ENCODE measurements at regions not wholly inside any gene's neighbourhood (a gene's known extent, or its start where the extent isn't known, plus 50 kb on each side); places are given as distances from the start of the nearest gene placed in this dataset.

- Histone ChIP-seq H2AFZ (ENCODE audit: low read depth, low read length, severe bottlenecking) (no peak overlapping the region), H3K27me3 (ENCODE audit: low read length) (no peaks in the 10 kb centered on the region), H3K9me2 (replicated peaks; ENCODE audit: insufficient read depth, low read length) (no peaks in the 10 kb centered on the region), H3K79me2 (ENCODE audit: insufficient read depth, low read length) (no peaks in the 10 kb centered on the region), H3K9ac (ENCODE audit: low read length) (no peak overlapping the region), H3K9me3 (ENCODE audit: insufficient read depth, low read length) (no peaks in the 10 kb centered on the region), H3K36me3 (ENCODE audit: low read length) (no peaks in the 10 kb centered on the region), H3K4me2 (ENCODE audit: low read depth, low read length, poor library complexity, severe bottlenecking) (no peak overlapping the region), H4K20me1 (ENCODE audit: low read depth, low read length) (no peaks in the 10 kb centered on the region), H3K27ac (ENCODE audit: low read depth, low read length) (no peak overlapping the region), H3K4me3 (ENCODE audit: insufficient read depth, low read length, poor library complexity, severe bottlenecking) (no peak overlapping the region), H3F3A (ENCODE audit: insufficient read depth) (no peaks in the 10 kb centered on the region)
- TF ChIP-seq CTCF (IDR thresholded peaks at IDR 0.05; ENCODE audit: insufficient read depth, low read length, poor library complexity, severe bottlenecking) (no peak), EZH2phosphoT487 (conservative IDR thresholded peaks at IDR 0.05; ENCODE audit: low read length) (no peak)
Observed at GRCh38 chr11:70547386-70547785, 149.1 kb downstream of the CTTN start.

GRCh38 chr11:70547821-70548670, 149.7 kb downstream of the CTTN start:
- Histone ChIP-seq H3F3A (ENCODE audit: insufficient read depth) (no peaks in the 10 kb centered on the region), H3K36me3 (ENCODE audit: low read length) (no peaks in the 10 kb centered on the region), H3K27ac (ENCODE audit: low read depth, low read length) (no peak overlapping the region), H3K9me3 (ENCODE audit: insufficient read depth, low read length) (no peaks in the 10 kb centered on the region), H3K27me3 (ENCODE audit: low read length) (no peaks in the 10 kb centered on the region), H4K20me1 (ENCODE audit: low read depth, low read length) (no peaks in the 10 kb centered on the region), H3K4me2 (ENCODE audit: low read depth, low read length, poor library complexity, severe bottlenecking) (no peak overlapping the region), H3K9me2 (replicated peaks; ENCODE audit: insufficient read depth, low read length) (no peaks in the 10 kb centered on the region), H3K79me2 (ENCODE audit: insufficient read depth, low read length) (no peaks in the 10 kb centered on the region), H2AFZ (ENCODE audit: low read depth, low read length, severe bottlenecking) (no peak overlapping the region), H3K4me3 (ENCODE audit: insufficient read depth, low read length, poor library complexity, severe bottlenecking) (no peak overlapping the region), H3K9ac (ENCODE audit: low read length) (no peak overlapping the region)
- TF ChIP-seq CTCF (IDR thresholded peaks at IDR 0.05; ENCODE audit: insufficient read depth, low read length, poor library complexity, severe bottlenecking) (no peak), EZH2phosphoT487 (conservative IDR thresholded peaks at IDR 0.05; ENCODE audit: low read length) (no peak)

DNA sequence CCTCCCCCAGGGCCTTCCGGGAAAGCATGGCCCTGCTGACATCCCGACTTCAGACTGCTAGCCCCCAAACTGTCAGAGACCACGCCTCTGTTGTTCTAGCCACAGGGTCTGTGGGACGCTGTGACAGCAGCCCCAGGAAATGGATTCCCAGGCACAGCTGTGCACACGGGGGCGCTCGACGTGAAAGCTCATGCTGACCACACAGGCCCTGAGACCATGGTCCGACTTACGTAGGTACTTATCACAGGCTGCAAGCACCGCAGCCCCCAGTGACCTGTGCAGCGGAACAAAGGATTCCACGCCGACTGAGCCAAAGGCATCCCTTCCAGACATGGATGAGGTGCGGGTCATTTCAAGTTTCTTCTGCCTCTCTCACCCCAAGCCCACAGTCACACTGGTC, 150.6 kb downstream of the CTTN start:
- no peak overlapping the region for H3K4me3 ChIP-seq (ENCODE audit: insufficient read depth, low read length, poor library complexity, severe bottlenecking)
- H3K36me3 ChIP-seq (ENCODE audit: low read length): no peaks in the 10 kb centered on the region
- no peak overlapping the region for H3K4me2 ChIP-seq (ENCODE audit: low read depth, low read length, poor library complexity, severe bottlenecking)
- no peak for TF ChIP-seq EZH2phosphoT487 (conservative IDR thresholded peaks at IDR 0.05; ENCODE audit: low read length)
- no peaks in the 10 kb centered on the region for H3K27me3 ChIP-seq (ENCODE audit: low read length)
- H4K20me1 ChIP-seq (ENCODE audit: low read depth, low read length): no peaks in the 10 kb centered on the region
- no peaks in the 10 kb centered on the region for H3F3A ChIP-seq (ENCODE audit: insufficient read depth)
- H3K27ac ChIP-seq (ENCODE audit: low read depth, low read length): no peak overlapping the region
- H3K79me2 ChIP-seq (ENCODE audit: insufficient read depth, low read length): no peaks in the 10 kb centered on the region
- H3K9ac ChIP-seq (ENCODE audit: low read length): no peak overlapping the region
- no peak overlapping the region for H2AFZ ChIP-seq (ENCODE audit: low read depth, low read length, severe bottlenecking)
- no peaks in the 10 kb centered on the region for H3K9me3 ChIP-seq (ENCODE audit: insufficient read depth, low read length)
- no peaks in the 10 kb centered on the region for H3K9me2 ChIP-seq (replicated peaks; ENCODE audit: insufficient read depth, low read length)

DNA sequence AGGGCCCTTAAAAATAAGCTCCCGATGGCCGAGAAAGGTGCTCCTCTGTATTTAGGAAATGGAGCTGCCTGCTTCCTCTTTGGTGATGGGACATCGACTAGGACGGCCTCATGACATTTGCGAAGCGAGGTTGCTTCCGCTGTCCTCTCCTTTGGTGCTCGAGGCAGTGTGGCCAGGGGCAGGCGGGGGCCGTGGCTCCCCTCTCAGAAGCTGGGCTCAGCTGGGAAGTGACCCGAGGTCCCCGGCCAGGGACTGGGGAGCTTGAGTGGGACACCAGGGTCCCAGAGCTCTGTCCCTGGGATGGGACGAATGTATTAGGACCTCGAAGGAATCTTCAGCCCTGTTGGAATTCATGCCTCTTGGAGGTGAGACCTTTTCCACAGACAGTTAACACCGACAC, 151.1 kb downstream of the CTTN start:
- no peak overlapping the region for H2AFZ ChIP-seq (ENCODE audit: low read depth, low read length, severe bottlenecking)
- no peaks in the 10 kb centered on the region for H4K20me1 ChIP-seq (ENCODE audit: low read depth, low read length)
- no peaks in the 10 kb centered on the region for H3K27me3 ChIP-seq (ENCODE audit: low read length)
- TF ChIP-seq EZH2phosphoT487 (conservative IDR thresholded peaks at IDR 0.05; ENCODE audit: low read length) (no peak), CTCF (IDR thresholded peaks at IDR 0.05; ENCODE audit: insufficient read depth, low read length, poor library complexity, severe bottlenecking) (no peak)
- H3K9me2 ChIP-seq (replicated peaks; ENCODE audit: insufficient read depth, low read length): no peaks in the 10 kb centered on the region
- no peak overlapping the region for H3K4me3 ChIP-seq (ENCODE audit: insufficient read depth, low read length, poor library complexity, severe bottlenecking)
- no peak overlapping the region for H3K4me2 ChIP-seq (ENCODE audit: low read depth, low read length, poor library complexity, severe bottlenecking)
- no peaks in the 10 kb centered on the region for H3K9me3 ChIP-seq (ENCODE audit: insufficient read depth, low read length)
- no peak overlapping the region for H3K9ac ChIP-seq (ENCODE audit: low read length)
- H3K27ac ChIP-seq (ENCODE audit: low read depth, low read length): no peak overlapping the region
- H3K36me3 ChIP-seq (ENCODE audit: low read length): no peaks in the 10 kb centered on the region
- H3K79me2 ChIP-seq (ENCODE audit: insufficient read depth, low read length): no peaks in the 10 kb centered on the region
- no peaks in the 10 kb centered on the region for H3F3A ChIP-seq (ENCODE audit: insufficient read depth)
